Liver (tissue), 7 donors: ENCODE measurements at regions not wholly inside any gene's neighbourhood (a gene's known extent, or its start where the extent isn't known, plus 50 kb on each side); places are given as distances from the start of the nearest gene placed in this dataset.

Experiments
- DNase-seq: peaks from one replicate; pipeline ENCODE4 v3.0.0-alpha.2; 2017; ENCODE audit warnings: low spot score
- H3K27ac ChIP-seq, 2 donors: one replicate each; pipeline ENCODE4 v1.7.0; 2013; ENCODE audit warnings: inconsistent platforms in 2 of 2, low read length in 2 of 2, control low read depth in 1 of 2, low read depth in 1 of 2, mild to moderate bottlenecking in 1 of 2
- H3K27me3 ChIP-seq, 4 donors: one replicate each; pipeline versions ENCODE4 v1.6.1 to v1.7.0; 2013; ENCODE audit warnings: low read length in 3 of 4, inconsistent platforms in 1 of 4, mild to moderate bottlenecking in 1 of 4, moderate library complexity in 1 of 4; ENCODE audit not compliant: control insufficient read depth in 4 of 4, insufficient read depth in 4 of 4
- H3K36me3 ChIP-seq, 4 donors: one replicate each; pipeline versions ENCODE4 v1.6.1 to v1.7.0; 2013; ENCODE audit warnings: low read length in 3 of 4, mild to moderate bottlenecking in 3 of 4, low read depth in 1 of 4, moderate library complexity in 1 of 4; ENCODE audit not compliant: control insufficient read depth in 4 of 4, insufficient read depth in 3 of 4
- H3K4me1 ChIP-seq, 4 donors: one replicate each; pipeline versions ENCODE4 v1.6.1 to v1.7.0; 2013; ENCODE audit warnings: low read length in 3 of 4, mild to moderate bottlenecking in 3 of 4, moderate library complexity in 1 of 4; ENCODE audit not compliant: control insufficient read depth in 4 of 4, insufficient read depth in 4 of 4
- H3K4me3 ChIP-seq, 3 donors: one replicate each; pipeline versions ENCODE4 v1.6.1 to v1.7.0; 2013; ENCODE audit warnings: low read length in 3 of 3, control low read depth in 1 of 3, low read depth in 1 of 3, mild to moderate bottlenecking in 1 of 3
- H3K9ac ChIP-seq, 2 donors: one replicate each; pipeline ENCODE4 v1.7.0; 2013; ENCODE audit warnings: low read length in 2 of 2, mild to moderate bottlenecking in 2 of 2, moderate library complexity in 2 of 2, control low read depth in 1 of 2, low read depth in 1 of 2
- H3K9me3 ChIP-seq, 4 donors: one replicate each; pipeline versions ENCODE4 v1.6.1 to v1.7.0; 2013; ENCODE audit warnings: low read length in 3 of 4; ENCODE audit not compliant: control insufficient read depth in 4 of 4
- FOXA2 ChIP-seq: IDR thresholded peaks from 2 replicates; pipeline ENCODE4 v1.6.1; 2016; ENCODE audit warnings: antibody characterized with exemption
- HNF4A ChIP-seq, 2 donors: conservative IDR thresholded peaks; 2 replicates each; pipeline ENCODE4 v1.6.1; 2016; ENCODE audit warnings: antibody characterized with exemption in 2 of 2, mild to moderate bottlenecking in 2 of 2
- JUND ChIP-seq, 2 donors: IDR thresholded peaks; 2 replicates each; pipeline ENCODE4 v1.6.1; 2016; ENCODE audit warnings: antibody characterized with exemption in 2 of 2
- NR2F2 ChIP-seq: IDR thresholded peaks from 2 replicates; pipeline ENCODE4 v1.6.1; 2016; ENCODE audit warnings: antibody characterized with exemption
- REST ChIP-seq: IDR thresholded peaks from 2 replicates; pipeline ENCODE4 v1.6.1; 2016; ENCODE audit warnings: antibody characterized with exemption, mild to moderate bottlenecking
- RXRA ChIP-seq, 2 donors: IDR thresholded peaks; 2 replicates each; pipeline ENCODE4 v1.6.1; 2017 to 2018; ENCODE audit warnings: antibody characterized with exemption in 2 of 2, mild to moderate bottlenecking in 1 of 2
- SP1 ChIP-seq: IDR thresholded peaks from 2 replicates; pipeline ENCODE4 v1.6.1; 2018; ENCODE audit warnings: antibody characterized with exemption, mild to moderate bottlenecking
- TAF1 ChIP-seq: conservative IDR thresholded peaks from 2 replicates; pipeline ENCODE4 v1.6.1; 2016; ENCODE audit warnings: antibody characterized with exemption, mild to moderate bottlenecking
- WGBS: extraction: QIAGEN DNeasy Blood & Tissue Kit; methylation state at CpG from one replicate; pipeline ENCODE4 v1.1.7; 2013; 5-methylcytosine and 5-hydroxymethylcytosine counted together
- donor health status: healthy.
- donor health status: healthy.
- donor health status: healthy.
- donor health status: healthy.

- TF ChIP-seq REST, result no peak
- TF ChIP-seq FOXA2, result no peak
These were observed 191.1 kb upstream of the TTC29 start (continued) for GRCh38 chr4:147136751-147137150.

GRCh38 chr4:147137280-147137679, 191.6 kb upstream of the TTC29 start:
- peaks cover 0 to 4% (median 0%) of the 10 kb centered on the region in 4 donors for H3K4me1 ChIP-seq
- TF ChIP-seq REST, result no peak
- 88% methylated on average over 3 of the region's 3 CpGs for whole genome bisulfite sequencing
- H3K4me3 ChIP-seq, result no peak overlapping the region
- H3K27ac ChIP-seq, result peak overlapping the region in 1 of 2 donors; percentile 36
- H3K27me3 ChIP-seq, result no peaks in the 10 kb centered on the region
- no peak for DNase-seq
- no peaks in the 10 kb centered on the region for H3K36me3 ChIP-seq
- H3K9me3 ChIP-seq, result no peaks in the 10 kb centered on the region
- H3K9ac ChIP-seq, result no peak overlapping the region

GRCh38 chr4:147138171-147138570, 192.5 kb upstream of the TTC29 start:
- H3K4me1 ChIP-seq, result peaks cover 0 to 4% (median 0%) of the 10 kb centered on the region in 4 donors
- no peak for DNase-seq
- 68% methylated on average over 2 of the region's 2 CpGs for WGBS
- no peak overlapping the region for H3K9ac ChIP-seq
- H3K9me3 ChIP-seq, result no peaks in the 10 kb centered on the region
- no peak overlapping the region for H3K4me3 ChIP-seq
- no peaks in the 10 kb centered on the region for H3K36me3 ChIP-seq
- TF ChIP-seq HNF4A (conservative IDR thresholded peaks at IDR 0.05) (no peak), TAF1 (no peak), FOXA2 (no peak), JUND (IDR thresholded peaks at IDR 0.05) (no peak), NR2F2 (no peak), RXRA (IDR thresholded peaks at IDR 0.05) (no peak), SP1 (no peak)
- no peaks in the 10 kb centered on the region for H3K27me3 ChIP-seq
- H3K27ac ChIP-seq, result no peak overlapping the region
